Heart left ventricle (tissue), 16 donors: ENCODE measurements at regions not wholly inside any gene's neighbourhood (a gene's known extent, or its start where the extent isn't known, plus 50 kb on each side); places are given as distances from the start of the nearest gene placed in this dataset.

Experiments
- ATAC-seq, 4 donors: fragments of 200-7000 bp; cut with Tn5 transposase; one replicate each; pipeline ENCODE4 v1.9.1; 2020 to 2022; ENCODE audit warnings: moderate library complexity in 4 of 4, mild to moderate bottlenecking in 3 of 4, moderate number of reproducible peaks in 1 of 4
- DNase-seq, 5 donors: peaks; one replicate each; pipeline ENCODE4 v3.0.0-alpha.2; 2020
- H3K27ac ChIP-seq, 12 donors: fragments of 200-600 bp; sonication (generic) in 4 of 12; one replicate each; pipeline versions ENCODE4 v1.5.0 to v1.8.0; 2016 to 2022; ENCODE audit warnings: mild to moderate bottlenecking in 2 of 12
- H3K27me3 ChIP-seq, 9 donors: fragments of 200-600 bp; sonication (generic) in 2 of 9; one replicate each; pipeline versions ENCODE4 v1.5.1 to v1.8.0; 2016 to 2022; ENCODE audit warnings: mild to moderate bottlenecking in 3 of 9
- H3K36me3 ChIP-seq, 9 donors: fragments of 200-600 bp; sonication (generic) in 2 of 9; one replicate each; pipeline versions ENCODE4 v1.5.0 to v1.8.0; 2018 to 2022; ENCODE audit warnings: mild to moderate bottlenecking in 2 of 9
- H3K4me1 ChIP-seq, 12 donors: fragments of 200-600 bp; sonication (generic) in 4 of 12; one replicate each; pipeline versions ENCODE4 v1.5.0 to v1.8.0; 2016 to 2022; ENCODE audit warnings: mild to moderate bottlenecking in 3 of 12
- H3K4me3 ChIP-seq, 12 donors: fragments of 200-600 bp; sonication (generic) in 4 of 12; one replicate each; pipeline versions ENCODE4 v1.5.0 to v1.8.0; 2017 to 2022; ENCODE audit warnings: mild to moderate bottlenecking in 9 of 12, moderate library complexity in 4 of 12
- H3K9me3 ChIP-seq, 12 donors: fragments of 200-600 bp; sonication (generic) in 4 of 12; one replicate each; pipeline versions ENCODE4 v1.5.0 to v1.8.0; 2016 to 2022; ENCODE audit warnings: mild to moderate bottlenecking in 1 of 12
- POLR2A ChIP-seq, 2 donors: fragments of 450-650 bp; IDR thresholded peaks; one replicate each; pipeline ENCODE4 v1.6.1; 2017; ENCODE audit warnings: antibody characterized with exemption in 2 of 2, mild to moderate bottlenecking in 2 of 2, moderate library complexity in 2 of 2
- WGBS, 4 donors: extraction: QIAGEN DNeasy Blood & Tissue Kit in 2 of 4; methylation state at CpG; one replicate each; pipeline versions ENCODE4 v1.1.5 to v1.1.7; 2013 to 2018; 5-methylcytosine and 5-hydroxymethylcytosine counted together
- intact Hi-C, 10 donors: fragments of 100-400 bp; cut with DNase I; formaldehyde crosslinking; loops; one replicate each; pipeline versions ENCODE4 v1.11.1 to v1.14.2; 2022
- TF ChIP-seq, protein P1 (sequence below), 12 donors: fragments of 200-600 bp; sonication (generic) in 4 of 12; IDR thresholded peaks; one replicate each; pipeline versions ENCODE4 v1.5.0 to v1.8.0; 2018 to 2022; ENCODE audit warnings: antibody characterized with exemption in 12 of 12, mild to moderate bottlenecking in 5 of 12
- donor health status: ischemic (EF 13 %, LVEDD 7.1; RV severe dilation, severe dysfunction).
- donor health status: healthy with polysubstance abuse.
- donor health status: DM: no; HTN: yes; CAD: no.
- donor health status: DM: no; HTN: no; CAD: no.
- donor health status: ischemic (EF 25% LVEDD 6.9; RV normal size, moderate dysfunction).
- donor health status: ischemic (EF 25% LVEDD 5.7; RV mildly dilated, moderate dysfunction).
- donor health status: healthy.
- donor health status: DM: yes; HTN: yes; CAD: no.
- donor health status: ischemic (EF 35%, LVEDD 5.7; RV mildly dilated, moderate dysfunction).
- donor health status: nonischemic (EF 11% LVEDD 7.7; RV severe dilation, severe dysfunction).
- donor health status: DM: yes; HTN: yes; CAD: no.
- donor health status: PGD.
- donor health status: ischemic (EF 29% LVEDD 5.4; RV normal size, mild dysfunction).
- donor health status: nonischemic (EF 23%, LVEDD 6.1; RV moderate dilation, normal function).

- TF ChIP-seq, protein P1, sequence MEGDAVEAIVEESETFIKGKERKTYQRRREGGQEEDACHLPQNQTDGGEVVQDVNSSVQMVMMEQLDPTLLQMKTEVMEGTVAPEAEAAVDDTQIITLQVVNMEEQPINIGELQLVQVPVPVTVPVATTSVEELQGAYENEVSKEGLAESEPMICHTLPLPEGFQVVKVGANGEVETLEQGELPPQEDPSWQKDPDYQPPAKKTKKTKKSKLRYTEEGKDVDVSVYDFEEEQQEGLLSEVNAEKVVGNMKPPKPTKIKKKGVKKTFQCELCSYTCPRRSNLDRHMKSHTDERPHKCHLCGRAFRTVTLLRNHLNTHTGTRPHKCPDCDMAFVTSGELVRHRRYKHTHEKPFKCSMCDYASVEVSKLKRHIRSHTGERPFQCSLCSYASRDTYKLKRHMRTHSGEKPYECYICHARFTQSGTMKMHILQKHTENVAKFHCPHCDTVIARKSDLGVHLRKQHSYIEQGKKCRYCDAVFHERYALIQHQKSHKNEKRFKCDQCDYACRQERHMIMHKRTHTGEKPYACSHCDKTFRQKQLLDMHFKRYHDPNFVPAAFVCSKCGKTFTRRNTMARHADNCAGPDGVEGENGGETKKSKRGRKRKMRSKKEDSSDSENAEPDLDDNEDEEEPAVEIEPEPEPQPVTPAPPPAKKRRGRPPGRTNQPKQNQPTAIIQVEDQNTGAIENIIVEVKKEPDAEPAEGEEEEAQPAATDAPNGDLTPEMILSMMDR (IDR thresholded peaks at IDR 0.05): no peak
- no peak for TF ChIP-seq POLR2A (IDR thresholded peaks at IDR 0.05)
- Histone ChIP-seq H3K27ac (no peak overlapping the region), H3K4me3 (no peak overlapping the region), H3K4me1 (no peaks in the 10 kb centered on the region), H3K9me3 (no peaks in the 10 kb centered on the region), H3K36me3 (no peaks in the 10 kb centered on the region), H3K27me3 (peaks cover 0 to 40% (median 6%) of the 10 kb centered on the region in 9 donors)
- intact Hi-C loops: no loop called here
- no peak for ATAC-seq
- WGBS, 4 donors: 85 to 89% (median 88%) methylated on average over 4 of the region's 4 CpGs
- DNase-seq: no peak
These were observed 95.9 kb upstream of the SMARCA2 start for GRCh38 chr9:1919229-1919628.

DNA sequence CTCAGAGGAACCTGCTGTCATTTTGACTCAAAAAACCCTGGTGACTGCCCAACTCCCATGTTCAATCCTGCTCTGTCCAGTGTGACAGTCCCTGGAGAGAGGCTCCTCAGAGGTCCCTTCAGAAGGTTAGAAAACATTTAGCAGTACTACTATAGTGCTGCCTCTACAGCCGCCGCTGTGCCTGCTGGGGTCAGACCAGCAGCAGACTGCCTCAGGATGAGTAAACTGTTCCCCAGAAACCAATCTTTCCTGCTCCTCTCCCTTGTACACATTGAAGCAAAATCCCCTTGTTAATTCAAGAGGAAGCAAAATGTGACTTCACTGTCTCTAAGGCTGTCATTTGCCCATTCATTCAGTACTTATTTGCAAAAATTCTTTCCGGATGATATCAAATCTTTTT is 94.8 kb upstream of the SMARCA2 start:
- Histone ChIP-seq H3K27me3 (peaks cover 0 to 40% (median 6%) of the 10 kb centered on the region in 9 donors), H3K36me3 (no peaks in the 10 kb centered on the region), H3K4me3 (no peak overlapping the region), H3K4me1 (no peaks in the 10 kb centered on the region), H3K27ac (no peak overlapping the region), H3K9me3 (no peaks in the 10 kb centered on the region)
- no peak for DNase-seq
- 59 to 79% (median 72%) methylated on average over 3 of the region's 3 CpGs for WGBS, 4 donors
- ATAC-seq: no peak
- intact Hi-C loops: loop anchor here in 1 of 10 donors (5.0 kb wide), 1 partner anchor 48 kb away; no protein-coding TSS in a partner anchor
- TF ChIP-seq, protein P1 (IDR thresholded peaks at IDR 0.05): no peak
- no peak for TF ChIP-seq POLR2A (IDR thresholded peaks at IDR 0.05)

DNA sequence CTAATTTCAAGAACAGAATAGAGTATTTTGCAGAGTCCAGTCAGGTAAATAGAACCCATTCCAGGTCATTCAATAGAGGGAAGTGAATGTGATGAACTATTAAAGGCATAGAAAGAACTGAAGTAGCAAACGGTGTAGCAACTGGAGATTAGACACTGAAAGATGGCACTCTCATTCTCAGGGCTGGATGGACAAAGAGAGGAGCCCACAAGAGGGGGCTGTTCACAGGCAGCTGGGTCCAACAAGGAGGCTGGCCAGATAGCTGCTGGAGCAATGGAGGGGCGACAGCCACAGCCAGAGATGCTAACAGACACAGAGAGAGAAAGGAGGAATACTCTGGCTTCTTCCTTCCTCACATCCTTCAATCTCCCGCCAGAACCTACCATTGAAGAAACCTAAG is 93.1 kb upstream of the SMARCA2 start:
- intact Hi-C loops: loop anchor here in 1 of 10 donors (5.0 kb wide), 1 partner anchor 50 kb away; no protein-coding TSS in a partner anchor
- Histone ChIP-seq H3K4me1 (no peaks in the 10 kb centered on the region), H3K9me3 (no peaks in the 10 kb centered on the region), H3K4me3 (no peak overlapping the region), H3K27ac (no peak overlapping the region), H3K36me3 (no peaks in the 10 kb centered on the region), H3K27me3 (peaks cover 0 to 33% (median 3%) of the 10 kb centered on the region in 9 donors)
- WGBS, 4 donors: 80 to 82% (median 81%) methylated on average over 3 of the region's 3 CpGs
- DNase-seq (no peak), ATAC-seq (no peak)
- TF ChIP-seq, protein P1 (IDR thresholded peaks at IDR 0.05): no peak
- TF ChIP-seq POLR2A (IDR thresholded peaks at IDR 0.05): no peak

DNA sequence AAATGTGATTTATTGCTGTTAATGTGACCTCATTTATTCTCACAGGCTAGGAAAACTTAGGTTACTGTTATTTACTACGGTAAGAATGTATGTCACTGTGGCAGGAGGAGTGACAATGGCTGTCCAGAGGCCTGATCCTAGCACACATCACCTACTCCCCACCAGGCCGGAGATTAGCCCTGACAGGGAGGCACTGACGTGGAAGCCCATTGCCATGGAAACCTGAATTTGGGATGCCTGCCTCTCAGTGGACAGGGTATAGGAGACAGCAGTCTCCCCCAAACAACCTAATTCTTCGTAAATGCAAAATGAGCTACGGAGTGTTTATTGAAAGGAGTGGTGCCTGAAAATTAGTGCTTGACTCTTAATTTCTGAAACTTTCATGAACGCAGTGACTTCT is 87.6 kb upstream of the SMARCA2 start:
- no peak for DNase-seq
- Histone ChIP-seq H3K27ac (no peak overlapping the region), H3K27me3 (no peaks in the 10 kb centered on the region), H3K4me3 (no peak overlapping the region), H3K36me3 (no peaks in the 10 kb centered on the region), H3K4me1 (no peaks in the 10 kb centered on the region), H3K9me3 (no peaks in the 10 kb centered on the region)
- TF ChIP-seq, protein P1 (IDR thresholded peaks at IDR 0.05): no peak
- no peak for TF ChIP-seq POLR2A (IDR thresholded peaks at IDR 0.05)
- ATAC-seq: no peak
- intact Hi-C loops: no loop called here
- 68 to 88% (median 81%) methylated on average over 6 of the region's 6 CpGs for WGBS, 4 donors
